Pancreas (tissue), 10 donors: ENCODE measurements at regions not wholly inside any gene's neighbourhood (a gene's known extent, or its start where the extent isn't known, plus 50 kb on each side); places are given as distances from the start of the nearest gene placed in this dataset.

Source experiments
- ATAC-seq, 4 donors: fragments of 200-7000 bp; cut with Tn5 transposase; one replicate each; pipeline versions ENCODE4 v1.8.0 to v1.9.1; 2020; ENCODE audit warnings: mild to moderate bottlenecking in 4 of 4, moderate library complexity in 4 of 4
- DNase-seq, 6 donors: peaks; one replicate each; pipeline ENCODE4 v3.0.0-alpha.2; 2020
- FAIRE-seq: peaks from 2 replicates; lab custom pipeline; 2012; peaks lifted over from hg19 to GRCh38; lab: Jason Lieb, UNC
- H3K27ac ChIP-seq, 4 donors: fragments of 200-600 bp; sonication (generic); 1 replicate in 3 of 4; 2 replicates in 1 of 4; pipeline versions ENCODE4 v1.5.0 to v1.8.0; 2020
- H3K27me3 ChIP-seq, 4 donors: fragments of 200-600 bp; one replicate each; pipeline ENCODE4 v1.8.0; 2021
- H3K36me3 ChIP-seq, 3 donors: fragments of 200-600 bp; sonication (generic) in 1 of 3; one replicate each; pipeline versions ENCODE4 v1.5.0 to v1.8.0; 2020 to 2021
- H3K4me1 ChIP-seq, 3 donors: fragments of 200-600 bp; one replicate each; pipeline ENCODE4 v1.8.0; 2021
- H3K4me3 ChIP-seq, 4 donors: fragments of 200-600 bp; sonication (generic) in 2 of 4; one replicate each; pipeline versions ENCODE4 v1.5.0 to v1.8.0; 2020 to 2021
- H3K9me3 ChIP-seq, 4 donors: fragments of 200-600 bp; one replicate each; pipeline ENCODE4 v1.8.0; 2021
- WGBS, 2 donors: extraction: QIAGEN DNeasy Blood & Tissue Kit; methylation state at CpG; one replicate each; pipeline ENCODE4 v1.1.7; 2013; 5-methylcytosine and 5-hydroxymethylcytosine counted together
- intact Hi-C, 3 donors: fragments of 100-400 bp; cut with DNase I; formaldehyde crosslinking; loops; one replicate each; pipeline versions ENCODE4 v1.11.1 to v1.14.2; 2022
- TF ChIP-seq, protein P1 (sequence below), 4 donors: fragments of 200-600 bp; sonication (generic) in 3 of 4; IDR thresholded peaks; one replicate each; pipeline versions ENCODE4 v1.5.0 to v1.8.0; 2021; ENCODE audit warnings: antibody characterized with exemption in 4 of 4
- donor health status: healthy with polysubstance abuse.
- donor health status: DM: no; HTN: no; CAD: no; lungs with moderate emphysema.
- donor health status: DM: no; HTN: no; CAD: no.
- donor health status: control.
- donor health status: control.
- donor health status: Bipolar disorder and iron deficiency.
- donor health status: DM: yes; HTN: yes; CAD: no.
- donor health status: DM: no; HTN: no; CAD: no.
- donor health status: DM: no; HTN: no; CAD: no.
- donor health status: DM: yes; HTN: yes; CAD: no.

DNA sequence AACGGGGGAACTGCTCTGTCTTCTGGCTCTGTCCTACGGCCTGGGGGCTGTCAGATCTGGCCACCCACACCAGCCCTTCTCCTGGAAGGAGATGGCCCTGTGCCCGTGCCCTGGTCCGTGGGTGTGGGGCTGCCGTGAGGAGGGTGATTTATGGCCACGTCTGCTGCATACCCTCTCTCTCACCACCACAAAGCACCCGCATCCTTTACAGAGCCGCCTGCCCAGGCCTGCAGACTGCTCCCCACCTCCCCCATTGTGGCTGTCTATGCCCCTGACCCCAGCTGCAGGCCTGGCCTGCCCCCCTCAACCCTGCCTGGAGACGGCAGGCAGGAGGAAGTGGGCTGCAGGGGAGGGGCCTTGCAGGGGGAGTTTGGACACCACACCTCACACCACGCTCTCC is 72.7 kb upstream of the GATA5 start:
- ATAC-seq, result no peak
- Histone ChIP-seq H3K4me1 (no peaks in the 10 kb centered on the region), H3K4me3 (no peak overlapping the region), H3K36me3 (no peaks in the 10 kb centered on the region), H3K9me3 (no peaks in the 10 kb centered on the region), H3K27me3 (peaks cover 0 to 13% (median 3%) of the 10 kb centered on the region in 4 donors), H3K27ac (no peak overlapping the region)
- intact Hi-C loops, result no loop called here
- FAIRE-seq, result no peak
- TF ChIP-seq, protein P1, sequence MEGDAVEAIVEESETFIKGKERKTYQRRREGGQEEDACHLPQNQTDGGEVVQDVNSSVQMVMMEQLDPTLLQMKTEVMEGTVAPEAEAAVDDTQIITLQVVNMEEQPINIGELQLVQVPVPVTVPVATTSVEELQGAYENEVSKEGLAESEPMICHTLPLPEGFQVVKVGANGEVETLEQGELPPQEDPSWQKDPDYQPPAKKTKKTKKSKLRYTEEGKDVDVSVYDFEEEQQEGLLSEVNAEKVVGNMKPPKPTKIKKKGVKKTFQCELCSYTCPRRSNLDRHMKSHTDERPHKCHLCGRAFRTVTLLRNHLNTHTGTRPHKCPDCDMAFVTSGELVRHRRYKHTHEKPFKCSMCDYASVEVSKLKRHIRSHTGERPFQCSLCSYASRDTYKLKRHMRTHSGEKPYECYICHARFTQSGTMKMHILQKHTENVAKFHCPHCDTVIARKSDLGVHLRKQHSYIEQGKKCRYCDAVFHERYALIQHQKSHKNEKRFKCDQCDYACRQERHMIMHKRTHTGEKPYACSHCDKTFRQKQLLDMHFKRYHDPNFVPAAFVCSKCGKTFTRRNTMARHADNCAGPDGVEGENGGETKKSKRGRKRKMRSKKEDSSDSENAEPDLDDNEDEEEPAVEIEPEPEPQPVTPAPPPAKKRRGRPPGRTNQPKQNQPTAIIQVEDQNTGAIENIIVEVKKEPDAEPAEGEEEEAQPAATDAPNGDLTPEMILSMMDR (IDR thresholded peaks at IDR 0.05), result no peak
- DNase-seq, result no peak
- WGBS, 2 donors, result 58 to 74% methylated on average over 10 of the region's 10 CpGs

DNA sequence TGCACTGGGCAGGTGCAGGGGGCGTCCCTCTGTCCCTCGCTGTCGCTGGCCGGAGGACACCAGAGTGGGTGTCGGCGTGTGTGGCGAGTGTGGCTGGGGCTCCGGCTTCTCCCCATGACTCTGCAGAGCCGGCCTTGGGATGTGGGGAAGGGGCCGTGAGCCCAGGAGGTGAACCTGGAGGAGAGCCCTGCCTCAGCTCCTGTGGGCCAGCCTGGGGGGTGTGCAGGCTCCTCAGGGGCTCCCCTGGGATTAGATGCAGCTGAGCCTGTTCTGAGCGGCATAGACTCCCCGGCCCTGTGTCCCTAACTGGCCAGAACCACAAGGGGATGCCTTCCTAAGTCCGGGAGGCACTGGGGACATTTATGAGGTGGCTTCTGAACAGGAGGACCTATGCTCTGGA is 73.2 kb upstream of the GATA5 start:
- FAIRE-seq, result no peak
- Histone ChIP-seq H3K4me1 (no peaks in the 10 kb centered on the region), H3K36me3 (no peaks in the 10 kb centered on the region), H3K4me3 (no peak overlapping the region), H3K27me3 (peaks cover 0 to 13% (median 6%) of the 10 kb centered on the region in 4 donors), H3K27ac (no peak overlapping the region), H3K9me3 (no peaks in the 10 kb centered on the region)
- TF ChIP-seq, protein P1 (IDR thresholded peaks at IDR 0.05), result no peak
- 76 to 83% methylated on average over 13 of the region's 13 CpGs for WGBS, 2 donors
- intact Hi-C loops, result no loop called here
- no peak for DNase-seq
- ATAC-seq, result no peak

DNA sequence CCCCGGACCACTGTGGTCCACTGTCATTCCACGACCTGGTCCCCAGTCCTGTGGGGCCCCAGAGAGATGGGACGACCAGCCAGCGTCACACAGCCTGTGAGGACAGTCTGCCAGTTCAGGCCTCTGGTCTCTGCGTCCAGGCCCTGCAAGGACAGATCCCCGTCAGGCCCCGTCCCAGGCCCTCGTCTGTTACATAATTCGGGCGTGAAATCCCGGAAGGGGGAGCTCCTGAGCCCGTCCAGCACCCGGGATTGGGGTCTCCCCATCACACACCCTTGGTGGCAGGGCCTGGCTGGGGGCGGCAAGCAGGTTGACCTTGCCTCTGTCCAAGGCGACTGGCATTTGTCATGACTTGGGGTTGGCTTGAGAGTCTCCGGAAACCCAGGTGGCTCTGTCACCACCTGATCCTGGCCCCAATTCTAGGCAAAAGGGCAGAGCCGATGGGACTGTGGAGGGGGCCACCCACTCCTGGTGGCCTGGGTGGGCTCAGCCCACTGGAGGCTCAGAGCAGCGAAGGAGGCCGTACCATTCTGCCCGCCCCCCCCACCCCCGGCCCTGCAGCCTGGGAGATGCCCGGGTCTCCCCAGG is 73.8 kb upstream of the GATA5 start:
- WGBS, 2 donors, result 49 to 50% methylated on average over 21 to 22 of the region's 22 CpGs
- no peaks in the 10 kb centered on the region for H3K36me3 ChIP-seq
- peaks cover 0 to 13% (median 6%) of the 10 kb centered on the region in 4 donors for H3K27me3 ChIP-seq
- H3K4me1 ChIP-seq, result no peaks in the 10 kb centered on the region
- no peaks in the 10 kb centered on the region for H3K9me3 ChIP-seq
- DNase-seq, result no peak
- no peak for FAIRE-seq
- no peak for ATAC-seq
- no peak overlapping the region for H3K27ac ChIP-seq
- intact Hi-C loops, result no loop called here
- H3K4me3 ChIP-seq, result no peak overlapping the region
- TF ChIP-seq, protein P1 (IDR thresholded peaks at IDR 0.05), result no peak

DNA sequence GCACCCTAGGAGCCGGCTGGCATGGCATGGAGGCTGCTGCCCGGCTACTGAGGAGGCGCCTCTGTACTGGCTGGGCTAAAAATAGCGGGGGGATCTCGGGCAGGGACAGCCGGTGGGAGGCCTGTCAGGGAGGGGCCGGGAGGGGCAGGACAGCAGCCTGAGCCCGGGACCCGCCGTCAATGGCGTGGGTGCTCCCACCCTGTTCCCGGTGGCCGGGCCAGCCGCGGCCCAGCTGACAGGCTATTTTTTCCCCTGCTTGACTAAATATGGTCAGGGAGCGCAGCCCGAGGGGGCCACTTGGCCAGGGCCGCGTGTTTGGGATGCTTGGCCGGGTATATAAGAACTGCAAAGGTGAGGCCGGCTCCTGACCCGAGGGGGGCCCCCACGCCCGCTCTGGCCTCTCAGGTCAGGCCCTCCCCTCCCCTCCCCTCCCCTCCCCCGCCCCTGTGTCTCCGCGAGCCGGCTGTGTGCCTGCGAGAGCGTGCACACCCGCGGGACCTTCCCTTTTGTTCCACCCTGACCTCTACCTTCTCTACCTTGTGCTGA is 74.4 kb upstream of the GATA5 start:
- H3K27ac ChIP-seq, result no peak overlapping the region
- peaks cover 0 to 13% (median 6%) of the 10 kb centered on the region in 4 donors for H3K27me3 ChIP-seq
- TF ChIP-seq, protein P1 (IDR thresholded peaks at IDR 0.05), result no peak
- no peaks in the 10 kb centered on the region for H3K4me1 ChIP-seq
- intact Hi-C loops, result no loop called here
- WGBS, 2 donors, result 9 to 13% methylated on average over 24 to 32 of the region's 32 CpGs
- no peaks in the 10 kb centered on the region for H3K36me3 ChIP-seq
- FAIRE-seq, result no peak
- no peak for DNase-seq
- peak in 1 of 4 donors; percentile 24 for ATAC-seq
- no peak overlapping the region for H3K4me3 ChIP-seq
- H3K9me3 ChIP-seq, result no peaks in the 10 kb centered on the region
